Left lung (tissue), 4 donors: ENCODE measurements at regions not wholly inside any gene's neighbourhood (a gene's known extent, or its start where the extent isn't known, plus 50 kb on each side); places are given as distances from the start of the nearest gene placed in this dataset.

Experiments used
- ATAC-seq: fragments of 200-7000 bp; cut with Tn5 transposase; one replicate; pipeline ENCODE4 v1.9.1; 2020; ENCODE audit warnings: moderate library complexity
- DNase-seq, 4 donors: peaks; one replicate each; pipeline ENCODE4 v3.0.0-alpha.2; 2013 to 2020
- H3K27ac ChIP-seq, 2 donors: fragments of 200-600 bp; sonication (generic) in 1 of 2; one replicate each; pipeline versions ENCODE4 v1.5.0 to v1.8.0; 2020 to 2021
- H3K27me3 ChIP-seq, 2 donors: fragments of 200-600 bp; sonication (generic) in 1 of 2; one replicate each; pipeline versions ENCODE4 v1.5.0 to v1.8.0; 2020 to 2021
- H3K36me3 ChIP-seq, 2 donors: fragments of 200-600 bp; sonication (generic) in 1 of 2; one replicate each; pipeline versions ENCODE4 v1.5.0 to v1.8.0; 2020 to 2021
- H3K4me1 ChIP-seq, 2 donors: fragments of 200-600 bp; one replicate each; pipeline ENCODE4 v1.8.0; 2021
- H3K4me3 ChIP-seq, 2 donors: fragments of 200-600 bp; sonication (generic) in 1 of 2; one replicate each; pipeline versions ENCODE4 v1.5.0 to v1.8.0; 2020 to 2021; ENCODE audit warnings: mild to moderate bottlenecking in 1 of 2
- H3K9me3 ChIP-seq, 2 donors: fragments of 200-600 bp; sonication (generic) in 1 of 2; one replicate each; pipeline versions ENCODE4 v1.5.0 to v1.8.0; 2020 to 2021
- intact Hi-C, 2 donors: fragments of 100-400 bp; cut with DNase I; formaldehyde crosslinking; loops; one replicate each; pipeline versions ENCODE4 v1.11.2 to v1.14.2; 2022
- TF ChIP-seq, protein P1 (sequence below), 2 donors: fragments of 200-600 bp; sonication (generic) in 1 of 2; IDR thresholded peaks; one replicate each; pipeline versions ENCODE4 v1.5.0 to v1.8.0; 2021; ENCODE audit warnings: antibody characterized with exemption in 2 of 2
- donor health status: DM: no; HTN: yes; CAD: no.
- donor health status: DM: no; HTN: no; CAD: no.

DNA sequence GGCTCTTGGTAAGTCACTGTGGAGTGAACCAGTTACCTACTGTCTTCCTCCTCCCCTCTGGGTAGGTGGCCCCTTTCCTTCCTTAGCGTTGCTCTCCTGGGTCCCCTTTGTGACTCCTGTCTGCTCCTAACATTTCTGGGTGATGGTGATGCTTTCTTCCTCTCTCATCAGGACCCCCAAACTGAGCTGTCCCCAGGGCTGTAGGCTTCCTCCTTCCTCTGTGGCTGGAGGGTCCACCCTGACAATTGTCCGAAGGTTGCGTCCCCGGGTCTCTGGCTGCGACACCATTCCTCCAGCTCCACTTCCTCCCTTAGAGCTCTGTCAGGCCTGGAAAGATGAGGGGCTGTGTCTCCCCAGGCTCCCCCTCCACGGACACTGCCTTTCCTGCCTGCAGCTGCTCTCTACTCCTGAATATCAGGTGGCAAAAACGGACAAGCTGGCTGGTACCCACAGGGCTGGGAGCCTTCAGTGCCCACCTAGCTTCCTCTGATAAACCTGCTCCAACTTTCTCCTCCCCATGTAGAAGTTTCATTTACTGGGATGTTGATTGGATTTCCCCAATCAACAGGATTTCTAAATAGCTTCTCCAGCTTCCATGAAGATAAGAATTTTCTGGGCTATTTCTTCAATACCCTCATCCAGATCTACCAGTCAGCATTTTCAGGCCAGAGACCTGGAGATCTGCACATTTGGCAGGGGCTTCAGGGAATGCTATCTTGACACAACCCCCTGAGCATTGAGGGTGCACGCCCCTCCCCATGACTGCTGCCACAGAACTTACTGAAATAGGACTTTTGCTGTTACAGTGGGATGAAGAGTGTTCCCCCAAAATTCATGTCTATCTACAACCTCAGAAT lies 506.5 kb downstream of the TCERG1L start:
- intact Hi-C loops, result no loop called here
- TF ChIP-seq, protein P1, sequence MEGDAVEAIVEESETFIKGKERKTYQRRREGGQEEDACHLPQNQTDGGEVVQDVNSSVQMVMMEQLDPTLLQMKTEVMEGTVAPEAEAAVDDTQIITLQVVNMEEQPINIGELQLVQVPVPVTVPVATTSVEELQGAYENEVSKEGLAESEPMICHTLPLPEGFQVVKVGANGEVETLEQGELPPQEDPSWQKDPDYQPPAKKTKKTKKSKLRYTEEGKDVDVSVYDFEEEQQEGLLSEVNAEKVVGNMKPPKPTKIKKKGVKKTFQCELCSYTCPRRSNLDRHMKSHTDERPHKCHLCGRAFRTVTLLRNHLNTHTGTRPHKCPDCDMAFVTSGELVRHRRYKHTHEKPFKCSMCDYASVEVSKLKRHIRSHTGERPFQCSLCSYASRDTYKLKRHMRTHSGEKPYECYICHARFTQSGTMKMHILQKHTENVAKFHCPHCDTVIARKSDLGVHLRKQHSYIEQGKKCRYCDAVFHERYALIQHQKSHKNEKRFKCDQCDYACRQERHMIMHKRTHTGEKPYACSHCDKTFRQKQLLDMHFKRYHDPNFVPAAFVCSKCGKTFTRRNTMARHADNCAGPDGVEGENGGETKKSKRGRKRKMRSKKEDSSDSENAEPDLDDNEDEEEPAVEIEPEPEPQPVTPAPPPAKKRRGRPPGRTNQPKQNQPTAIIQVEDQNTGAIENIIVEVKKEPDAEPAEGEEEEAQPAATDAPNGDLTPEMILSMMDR (IDR thresholded peaks at IDR 0.05), result no peak
- H3K4me1 ChIP-seq, result no peaks in the 10 kb centered on the region
- no peaks in the 10 kb centered on the region for H3K36me3 ChIP-seq
- H3K27ac ChIP-seq, result no peak overlapping the region
- H3K9me3 ChIP-seq, result no peaks in the 10 kb centered on the region
- ATAC-seq (no peak), DNase-seq (no peak)
- no peak overlapping the region for H3K4me3 ChIP-seq
- H3K27me3 ChIP-seq, result peaks cover 0 to 14% of the 10 kb centered on the region in 2 donors

DNA sequence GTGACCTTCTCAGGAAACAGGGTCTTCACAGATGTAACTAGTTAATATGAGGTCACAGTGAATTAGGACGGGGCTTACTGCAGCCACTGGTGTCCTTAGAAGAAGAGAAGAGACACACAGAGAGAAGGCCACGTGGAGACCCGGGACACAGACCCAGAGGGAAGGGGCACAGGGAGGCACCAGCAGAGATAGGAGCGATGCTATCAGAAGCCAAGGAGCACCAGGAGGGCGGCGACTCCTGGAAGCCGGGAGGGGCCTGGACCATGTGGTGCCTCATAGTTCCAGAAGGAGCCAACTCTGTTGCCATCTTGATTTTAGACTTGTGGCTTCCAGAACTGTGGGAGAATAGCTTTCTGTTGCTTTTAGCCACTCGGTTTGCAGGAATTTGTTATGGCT lies 505.9 kb downstream of the TCERG1L start:
- Histone ChIP-seq H3K4me1 (no peaks in the 10 kb centered on the region), H3K27me3 (peaks cover 0 to 20% of the 10 kb centered on the region in 2 donors), H3K36me3 (no peaks in the 10 kb centered on the region), H3K27ac (no peak overlapping the region), H3K4me3 (no peak overlapping the region), H3K9me3 (no peaks in the 10 kb centered on the region)
- ATAC-seq (no peak), DNase-seq (no peak)
- TF ChIP-seq, protein P1 (IDR thresholded peaks at IDR 0.05), result no peak
- intact Hi-C loops, result no loop called here

DNA sequence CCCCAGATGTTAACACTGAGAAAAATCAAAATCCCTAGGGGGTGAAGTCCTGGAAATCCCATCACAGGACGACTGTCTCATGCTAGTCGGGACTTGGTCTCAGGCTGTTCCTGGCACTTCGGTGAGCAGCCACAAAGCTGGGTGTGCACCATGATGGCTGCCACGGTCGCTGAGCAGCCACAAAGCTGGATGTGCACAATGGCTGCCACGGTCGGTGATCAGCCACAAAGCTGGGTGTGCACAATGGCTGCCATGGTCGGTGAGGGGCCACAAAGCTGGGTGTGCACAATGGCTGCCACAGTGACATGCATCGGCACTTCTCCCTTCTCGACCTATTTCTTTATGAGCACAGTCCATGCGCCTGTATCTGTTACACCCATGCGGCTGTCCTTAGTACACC lies 505.1 kb downstream of the TCERG1L start:
- H3K4me3 ChIP-seq, result no peak overlapping the region
- DNase-seq (no peak), ATAC-seq (no peak)
- H3K4me1 ChIP-seq, result no peaks in the 10 kb centered on the region
- no peaks in the 10 kb centered on the region for H3K9me3 ChIP-seq
- no peak overlapping the region for H3K27ac ChIP-seq
- H3K27me3 ChIP-seq, result peaks cover 0 to 28% of the 10 kb centered on the region in 2 donors
- TF ChIP-seq, protein P1 (IDR thresholded peaks at IDR 0.05), result no peak
- H3K36me3 ChIP-seq, result no peaks in the 10 kb centered on the region
- intact Hi-C loops, result no loop called here

DNA sequence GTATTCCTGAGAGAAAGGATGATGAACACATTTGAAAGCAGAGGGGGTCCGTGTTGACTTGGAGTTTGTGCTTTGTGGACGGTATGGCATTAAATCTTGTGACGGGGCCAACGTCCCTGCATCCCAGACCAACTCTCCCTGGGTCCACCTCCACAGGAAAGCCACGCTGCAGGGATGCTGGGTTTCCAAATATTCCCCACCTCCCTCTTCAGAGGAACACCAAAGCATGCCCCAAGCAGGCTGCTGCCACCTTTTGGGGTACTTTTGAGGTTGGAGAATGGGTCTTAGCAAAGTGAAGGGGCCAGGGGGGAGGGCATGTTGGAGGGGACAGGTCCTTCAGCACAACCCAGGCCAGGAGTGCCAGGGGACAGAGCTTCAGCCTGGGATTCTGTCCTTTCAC lies 504.4 kb downstream of the TCERG1L start:
- TF ChIP-seq, protein P1 (IDR thresholded peaks at IDR 0.05), result no peak
- intact Hi-C loops, result no loop called here
- no peak overlapping the region for H3K27ac ChIP-seq
- no peak overlapping the region for H3K4me3 ChIP-seq
- no peak for ATAC-seq
- peaks cover 0 to 29% of the 10 kb centered on the region in 2 donors for H3K27me3 ChIP-seq
- no peaks in the 10 kb centered on the region for H3K36me3 ChIP-seq
- H3K9me3 ChIP-seq, result no peaks in the 10 kb centered on the region
- DNase-seq, result no peak
- H3K4me1 ChIP-seq, result no peaks in the 10 kb centered on the region

DNA sequence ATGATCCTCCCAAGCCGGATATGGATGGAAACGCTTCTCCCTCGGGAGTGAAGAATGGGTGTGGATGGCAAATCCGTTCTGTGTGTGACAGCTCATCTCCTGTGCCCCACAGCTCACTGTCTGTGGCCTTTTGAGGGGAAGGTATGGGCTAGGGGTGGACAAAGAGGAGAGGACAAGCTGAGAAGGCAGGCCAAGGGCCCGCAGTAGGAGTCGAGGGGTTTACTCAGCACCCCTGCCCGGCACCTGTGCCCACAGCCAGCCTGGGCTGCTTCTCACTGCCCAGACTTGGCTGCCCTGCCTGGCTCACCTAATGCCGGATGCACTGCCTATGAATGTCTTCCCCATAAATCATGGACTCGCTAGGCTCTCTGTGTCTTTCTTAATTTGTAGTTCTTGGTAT lies 503.8 kb downstream of the TCERG1L start:
- H3K4me1 ChIP-seq, result no peaks in the 10 kb centered on the region
- H3K27ac ChIP-seq, result no peak overlapping the region
- intact Hi-C loops, result no loop called here
- no peaks in the 10 kb centered on the region for H3K36me3 ChIP-seq
- H3K4me3 ChIP-seq, result no peak overlapping the region
- H3K27me3 ChIP-seq, result peaks cover 0 to 29% of the 10 kb centered on the region in 2 donors
- no peaks in the 10 kb centered on the region for H3K9me3 ChIP-seq
- TF ChIP-seq, protein P1 (IDR thresholded peaks at IDR 0.05), result no peak
- ATAC-seq (no peak), DNase-seq (no peak)
